Stimulated activated naive CD4-positive, alpha-beta T cell treated with Interleukin-2 at 50 U/mL for 16 hours (primary cell): ENCODE measurements at regions not wholly inside any gene's neighbourhood (a gene's known extent, or its start where the extent isn't known, plus 50 kb on each side); places are given as distances from the start of the nearest gene placed in this dataset.

ENCODE experiments used
- DNase-seq: peaks from one replicate; lab custom pipeline; 2025; lab: John Stamatoyannopoulos, UW

GRCh38 chr7:21361413-21362125, 66.3 kb upstream of the SP4 start:
- DNase-seq: no peak

- DNase-seq: no peak
Observed at GRCh38 chr7:21364801-21365271, 63.0 kb upstream of the SP4 start.

GRCh38 chr7:21365866-21366624, 61.8 kb upstream of the SP4 start:
- no peak for DNase-seq

- no peak for DNase-seq
Observed at GRCh38 chr7:21367081-21367480, 60.8 kb upstream of the SP4 start.

- DNase-seq: no peak
Observed at GRCh38 chr7:21367537-21367936, 60.3 kb upstream of the SP4 start.

- DNase-seq: no peak
Observed at GRCh38 chr7:21368317-21368716, 59.6 kb upstream of the SP4 start.

GRCh38 chr7:21370283-21370982, 57.5 kb upstream of the SP4 start:
- no peak for DNase-seq

GRCh38 chr7:21371360-21371759, 56.5 kb upstream of the SP4 start:
- DNase-seq: no peak

- no peak for DNase-seq
Observed at GRCh38 chr7:21373031-21373430, 54.9 kb upstream of the SP4 start.

GRCh38 chr7:21374134-21374533, 53.7 kb upstream of the SP4 start:
- DNase-seq: no peak

- no peak for DNase-seq
Observed at GRCh38 chr7:21377545-21377944, 50.3 kb upstream of the SP4 start.
